H9 (cell line): ENCODE measurements at regions not wholly inside any gene's neighbourhood (a gene's known extent, or its start where the extent isn't known, plus 50 kb on each side); places are given as distances from the start of the nearest gene placed in this dataset.

ENCODE experiments used
- DNase-seq: peaks from one replicate; pipeline ENCODE4 v3.0.0-alpha.2; 2017
- H2AFZ ChIP-seq: one replicate; pipeline ENCODE4 v1.6.1; 2013; ENCODE audit warnings: mild to moderate bottlenecking, low read length, control low read depth, moderate library complexity
- H2AK5ac ChIP-seq: 2 replicates; pipeline ENCODE4 v1.6.1; 2013; ENCODE audit warnings: low read length, control low read depth, mixed read lengths; ENCODE audit not compliant: insufficient read length
- H2BK120ac ChIP-seq: one replicate; pipeline ENCODE4 v1.6.1; 2013; ENCODE audit warnings: low read depth, mild to moderate bottlenecking, low read length, control low read depth, inconsistent platforms; ENCODE audit not compliant: poor library complexity, severe bottlenecking
- H2BK12ac ChIP-seq: 2 replicates; pipeline ENCODE4 v1.6.1; 2013; ENCODE audit warnings: low read length, control low read depth, mixed read lengths, low read depth; ENCODE audit not compliant: insufficient read length
- H2BK15ac ChIP-seq: 2 replicates; pipeline ENCODE4 v1.6.1; 2013; ENCODE audit warnings: low read depth, low read length, control low read depth
- H2BK20ac ChIP-seq: one replicate; pipeline ENCODE4 v1.6.1; 2013; ENCODE audit warnings: low read depth, mild to moderate bottlenecking, low read length, control low read depth, inconsistent platforms; ENCODE audit not compliant: poor library complexity, severe bottlenecking
- H2BK5ac ChIP-seq: 2 replicates; pipeline ENCODE4 v1.6.1; 2013; ENCODE audit warnings: low read length, control low read depth, mixed read lengths; ENCODE audit not compliant: insufficient read length
- H3K14ac ChIP-seq: 2 replicates; pipeline ENCODE4 v1.6.1; 2013; ENCODE audit warnings: low read length, control low read depth; ENCODE audit not compliant: insufficient read depth
- H3K18ac ChIP-seq: 2 replicates; pipeline ENCODE4 v1.6.1; 2013; ENCODE audit warnings: low read depth, mild to moderate bottlenecking, mixed read lengths, low read length, control low read depth; ENCODE audit not compliant: insufficient read length
- H3K23ac ChIP-seq: 2 replicates; pipeline ENCODE4 v1.6.1; 2013; ENCODE audit warnings: low read length, control low read depth, mixed read lengths, low read depth; ENCODE audit not compliant: insufficient read length
- H3K23me2 ChIP-seq: 2 replicates; pipeline ENCODE4 v1.6.1; 2013; ENCODE audit warnings: low read depth, mild to moderate bottlenecking, mixed read lengths, low read length, control low read depth; ENCODE audit not compliant: insufficient read length, poor library complexity, severe bottlenecking
- H3K27ac ChIP-seq: 2 replicates; pipeline ENCODE4 v1.5.1; 2013; ENCODE audit warnings: low read length, control low read depth, mixed read lengths, low read depth; ENCODE audit not compliant: insufficient read length
- H3K27me3 ChIP-seq: 2 replicates; pipeline ENCODE4 v1.6.1; 2013; ENCODE audit warnings: low read length, control low read depth, inconsistent platforms; ENCODE audit not compliant: insufficient read depth
- H3K4ac ChIP-seq: 2 replicates; pipeline ENCODE4 v1.6.1; 2013; ENCODE audit warnings: low read depth, mild to moderate bottlenecking, control low read depth, inconsistent platforms, low read length, moderate library complexity
- H3K4me1 ChIP-seq: 2 replicates; pipeline ENCODE4 v1.6.1; 2013; ENCODE audit warnings: low read length, control low read depth, inconsistent platforms; ENCODE audit not compliant: insufficient read depth
- H3K4me2 ChIP-seq: 2 replicates; pipeline ENCODE4 v1.6.1; 2013; ENCODE audit warnings: low read length, control low read depth, mixed read lengths; ENCODE audit not compliant: insufficient read length, insufficient read depth
- H3K56ac ChIP-seq: 2 replicates; pipeline ENCODE4 v1.6.1; 2013; ENCODE audit warnings: low read depth, mild to moderate bottlenecking, mixed read lengths, low read length, control low read depth; ENCODE audit not compliant: insufficient read length
- H3K79me1 ChIP-seq: 2 replicates; pipeline ENCODE4 v1.6.1; 2013; ENCODE audit warnings: low read depth, mild to moderate bottlenecking, moderate library complexity, low read length, control low read depth, inconsistent platforms; ENCODE audit not compliant: insufficient read depth, poor library complexity, severe bottlenecking
- H3K79me2 ChIP-seq: 2 replicates; pipeline ENCODE4 v1.6.1; 2013; ENCODE audit warnings: low read length, control low read depth, inconsistent platforms; ENCODE audit not compliant: insufficient read depth
- H3K9ac ChIP-seq: 2 replicates; pipeline ENCODE4 v1.6.1; 2013; ENCODE audit warnings: low read length, control low read depth, mixed read lengths; ENCODE audit not compliant: insufficient read length; ENCODE audit errors: extremely low read depth
- H3K9me3 ChIP-seq: one replicate; pipeline ENCODE4 v1.6.1; 2013; ENCODE audit warnings: low read depth, low read length, inconsistent platforms; ENCODE audit not compliant: control insufficient read depth
- H3T11ph ChIP-seq: one replicate; pipeline ENCODE4 v1.6.1; 2013; ENCODE audit warnings: mild to moderate bottlenecking, low read length, control low read depth, inconsistent platforms
- H4K20me1 ChIP-seq: one replicate; pipeline ENCODE4 v1.6.1; 2013; ENCODE audit not compliant: control insufficient read depth, insufficient read length, insufficient read depth
- H4K5ac ChIP-seq: 2 replicates; pipeline ENCODE4 v1.6.1; 2013; ENCODE audit warnings: low read depth, mild to moderate bottlenecking, mixed read lengths, low read length, control low read depth; ENCODE audit not compliant: insufficient read length
- H4K8ac ChIP-seq: replicated peaks from 2 replicates; pipeline ENCODE4 v1.6.1; 2013; ENCODE audit warnings: low read length, control low read depth, mixed read lengths, low read depth; ENCODE audit not compliant: insufficient read length
- H4K91ac ChIP-seq: 2 replicates; pipeline ENCODE4 v1.6.1; 2013; ENCODE audit warnings: low read depth, mild to moderate bottlenecking, moderate library complexity, mixed read lengths, low read length, control low read depth; ENCODE audit not compliant: insufficient read length
- H3K27ac Mint-ChIP-seq, 3 experiments: 2 replicates in 2 of 3; 3 replicates in 1 of 3; pipeline ENCODE4 v1.8.0; 2020 to 2021; ENCODE audit warnings: mixed read lengths in 3 of 3, mild to moderate bottlenecking in 1 of 3, moderate library complexity in 1 of 3
- H3K27me3 Mint-ChIP-seq: 2 replicates; pipeline ENCODE4 v1.8.0; 2021; ENCODE audit warnings: low read depth, mild to moderate bottlenecking, moderate library complexity, mixed read lengths
- H3K36me3 Mint-ChIP-seq, 3 experiments: 2 replicates in 2 of 3; 3 replicates in 1 of 3; pipeline ENCODE4 v1.8.0; 2020 to 2021; ENCODE audit warnings: low read depth in 3 of 3, mixed read lengths in 3 of 3; ENCODE audit not compliant: insufficient read depth in 1 of 3
- H3K4me1 Mint-ChIP-seq, 2 experiments: 2 replicates each; pipeline ENCODE4 v1.8.0; 2020; ENCODE audit warnings: mixed read lengths in 2 of 2
- H3K4me3 Mint-ChIP-seq, 2 experiments: 2 replicates in 1 of 2; 3 replicates in 1 of 2; pipeline ENCODE4 v1.8.0; 2020 to 2021; ENCODE audit warnings: mild to moderate bottlenecking in 2 of 2, mixed read lengths in 2 of 2, moderate library complexity in 1 of 2
- H3K9me3 Mint-ChIP-seq, 2 experiments: 2 replicates in 1 of 2; 3 replicates in 1 of 2; pipeline ENCODE4 v1.8.0; 2020; ENCODE audit warnings: mild to moderate bottlenecking in 2 of 2, mixed read lengths in 2 of 2, moderate library complexity in 1 of 2
- whole genome bisulfite sequencing: extraction: QIAGEN DNeasy Blood & Tissue Kit; methylation state at CpG from one replicate; pipeline ENCODE4 v1.1.7; 2013; ENCODE audit warnings: missing lambda C conversion rate, low lambda C conversion rate, mixed read lengths; ENCODE audit not compliant: insufficient read length; ENCODE audit errors: extremely low coverage; 5-methylcytosine and 5-hydroxymethylcytosine counted together
- TF ChIP-seq, protein P1 (sequence below): fragments of 200-600 bp; sonication (generic); conservative IDR thresholded peaks from 3 replicates; pipeline ENCODE4 v1.8.0; 2021; ENCODE audit warnings: antibody characterized with exemption, mild to moderate bottlenecking

DNA sequence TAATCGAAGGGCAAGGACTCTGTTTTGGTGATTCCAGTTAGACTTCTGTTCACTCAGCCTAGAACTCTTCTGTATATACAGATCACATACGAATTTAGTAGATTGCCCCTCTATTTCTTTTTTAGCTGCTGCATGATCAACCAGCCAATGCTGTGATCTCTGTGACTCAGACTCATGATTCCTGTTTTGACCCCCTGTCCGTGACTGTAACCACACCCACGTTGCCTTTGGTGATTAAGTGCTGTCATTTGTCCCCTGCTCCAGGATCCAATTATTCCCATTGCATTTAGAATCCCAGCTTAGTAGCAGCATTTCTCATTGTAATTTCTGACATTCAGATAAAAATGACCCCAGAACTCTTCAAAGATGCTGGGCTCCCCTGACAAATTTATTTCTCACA, 545.7 kb downstream of the NPIPA7 start:
- H3K18ac ChIP-seq, result no peak overlapping the region
- H2AFZ ChIP-seq, result no peak overlapping the region
- H3K9ac ChIP-seq, result no peak overlapping the region
- no peak overlapping the region for H3K4me2 ChIP-seq
- no peak overlapping the region for H2AK5ac ChIP-seq
- no peak overlapping the region for H2BK12ac ChIP-seq
- no peaks in the 10 kb centered on the region for H3K23me2 ChIP-seq
- H4K91ac ChIP-seq, result no peak overlapping the region
- H3K79me2 ChIP-seq, result no peaks in the 10 kb centered on the region
- Mint-ChIP-seq H3K4me1 (peaks cover 12 to 16% of the 10 kb centered on the region in 2 experiments), H3K4me3 (no peak overlapping the region), H3K27ac (no peak overlapping the region), H3K27me3 (no peaks in the 10 kb centered on the region; the same call in 1 of the 2 replicates), H3K36me3 (no peaks in the 10 kb centered on the region), H3K9me3 (no peaks in the 10 kb centered on the region)
- H3K4ac ChIP-seq, result no peak overlapping the region
- no peak overlapping the region for H2BK5ac ChIP-seq
- H4K5ac ChIP-seq, result no peak overlapping the region
- no peak overlapping the region for H3T11ph ChIP-seq
- WGBS, result no CpG with 5 or more reads among the region's 4 CpGs
- no peaks in the 10 kb centered on the region for H3K79me1 ChIP-seq
- no peak overlapping the region for H3K23ac ChIP-seq
- DNase-seq, result no peak
- H4K20me1 ChIP-seq, result no peaks in the 10 kb centered on the region
- H3K4me1 ChIP-seq, result no peaks in the 10 kb centered on the region
- TF ChIP-seq, protein P1, sequence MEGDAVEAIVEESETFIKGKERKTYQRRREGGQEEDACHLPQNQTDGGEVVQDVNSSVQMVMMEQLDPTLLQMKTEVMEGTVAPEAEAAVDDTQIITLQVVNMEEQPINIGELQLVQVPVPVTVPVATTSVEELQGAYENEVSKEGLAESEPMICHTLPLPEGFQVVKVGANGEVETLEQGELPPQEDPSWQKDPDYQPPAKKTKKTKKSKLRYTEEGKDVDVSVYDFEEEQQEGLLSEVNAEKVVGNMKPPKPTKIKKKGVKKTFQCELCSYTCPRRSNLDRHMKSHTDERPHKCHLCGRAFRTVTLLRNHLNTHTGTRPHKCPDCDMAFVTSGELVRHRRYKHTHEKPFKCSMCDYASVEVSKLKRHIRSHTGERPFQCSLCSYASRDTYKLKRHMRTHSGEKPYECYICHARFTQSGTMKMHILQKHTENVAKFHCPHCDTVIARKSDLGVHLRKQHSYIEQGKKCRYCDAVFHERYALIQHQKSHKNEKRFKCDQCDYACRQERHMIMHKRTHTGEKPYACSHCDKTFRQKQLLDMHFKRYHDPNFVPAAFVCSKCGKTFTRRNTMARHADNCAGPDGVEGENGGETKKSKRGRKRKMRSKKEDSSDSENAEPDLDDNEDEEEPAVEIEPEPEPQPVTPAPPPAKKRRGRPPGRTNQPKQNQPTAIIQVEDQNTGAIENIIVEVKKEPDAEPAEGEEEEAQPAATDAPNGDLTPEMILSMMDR, result no peak
- no peak overlapping the region for H2BK20ac ChIP-seq
- no peak overlapping the region for H2BK15ac ChIP-seq
- no peaks in the 10 kb centered on the region for H3K27me3 ChIP-seq
- H4K8ac ChIP-seq, result no peak overlapping the region
- no peak overlapping the region for H3K56ac ChIP-seq
- no peak overlapping the region for H3K14ac ChIP-seq
- no peaks in the 10 kb centered on the region for H3K9me3 ChIP-seq
- no peak overlapping the region for H2BK120ac ChIP-seq
- H3K27ac ChIP-seq, result no peak overlapping the region
